GM12865 (cell line): ENCODE measurements at regions not wholly inside any gene's neighbourhood (a gene's known extent, or its start where the extent isn't known, plus 50 kb on each side); places are given as distances from the start of the nearest gene placed in this dataset.

Experiments
- DNase-seq: peaks from one replicate; pipeline ENCODE4 v3.0.0; 2010; ENCODE audit warnings: low read depth
- H3K4me3 ChIP-seq: 2 replicates; pipeline ENCODE4 v1.5.1; 2011; ENCODE audit warnings: mild to moderate bottlenecking, low read depth, low read length, control low read depth
- CTCF ChIP-seq: IDR thresholded peaks from 2 replicates; pipeline ENCODE4 v1.5.1; 2011; ENCODE audit warnings: low read length, control low read depth, low read depth, inconsistent platforms; ENCODE audit not compliant: insufficient read depth; ENCODE audit errors: missing control alignments

- no peak for TF ChIP-seq CTCF
- no peak for DNase-seq
- no peak overlapping the region for H3K4me3 ChIP-seq
These were observed 457.3 kb upstream of the SULF2 start for GRCh38 chr20:48242623-48243022.

- no peak for TF ChIP-seq CTCF
- no peak overlapping the region for H3K4me3 ChIP-seq
- no peak for DNase-seq
These were observed 456.2 kb upstream of the SULF2 start for GRCh38 chr20:48241482-48241881.

DNA sequence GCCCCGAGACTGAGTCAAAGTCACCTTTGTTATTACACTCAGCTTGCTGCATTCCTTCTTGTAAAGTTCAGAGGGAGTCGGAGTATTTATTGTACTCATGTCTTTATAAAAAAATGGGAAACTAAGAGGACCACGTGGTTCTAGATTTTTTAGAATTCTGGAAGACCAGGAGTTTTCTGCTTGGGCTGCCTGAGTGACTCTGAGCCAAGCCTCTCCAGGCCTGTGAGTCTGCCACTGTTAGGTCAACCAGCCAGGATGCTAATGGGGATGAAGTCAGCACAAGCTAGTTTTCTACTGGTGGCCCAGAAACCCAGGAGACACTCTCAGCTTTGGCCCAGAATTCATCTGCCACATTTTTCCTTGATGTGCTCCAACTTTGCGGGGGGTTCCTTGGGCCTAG is 453.5 kb upstream of the SULF2 start:
- TF ChIP-seq CTCF, result no peak
- H3K4me3 ChIP-seq, result no peak overlapping the region
- no peak for DNase-seq

GRCh38 chr20:48238326-48238725 is 453.0 kb upstream of the SULF2 start:
- no peak for TF ChIP-seq CTCF
- no peak for DNase-seq

DNA sequence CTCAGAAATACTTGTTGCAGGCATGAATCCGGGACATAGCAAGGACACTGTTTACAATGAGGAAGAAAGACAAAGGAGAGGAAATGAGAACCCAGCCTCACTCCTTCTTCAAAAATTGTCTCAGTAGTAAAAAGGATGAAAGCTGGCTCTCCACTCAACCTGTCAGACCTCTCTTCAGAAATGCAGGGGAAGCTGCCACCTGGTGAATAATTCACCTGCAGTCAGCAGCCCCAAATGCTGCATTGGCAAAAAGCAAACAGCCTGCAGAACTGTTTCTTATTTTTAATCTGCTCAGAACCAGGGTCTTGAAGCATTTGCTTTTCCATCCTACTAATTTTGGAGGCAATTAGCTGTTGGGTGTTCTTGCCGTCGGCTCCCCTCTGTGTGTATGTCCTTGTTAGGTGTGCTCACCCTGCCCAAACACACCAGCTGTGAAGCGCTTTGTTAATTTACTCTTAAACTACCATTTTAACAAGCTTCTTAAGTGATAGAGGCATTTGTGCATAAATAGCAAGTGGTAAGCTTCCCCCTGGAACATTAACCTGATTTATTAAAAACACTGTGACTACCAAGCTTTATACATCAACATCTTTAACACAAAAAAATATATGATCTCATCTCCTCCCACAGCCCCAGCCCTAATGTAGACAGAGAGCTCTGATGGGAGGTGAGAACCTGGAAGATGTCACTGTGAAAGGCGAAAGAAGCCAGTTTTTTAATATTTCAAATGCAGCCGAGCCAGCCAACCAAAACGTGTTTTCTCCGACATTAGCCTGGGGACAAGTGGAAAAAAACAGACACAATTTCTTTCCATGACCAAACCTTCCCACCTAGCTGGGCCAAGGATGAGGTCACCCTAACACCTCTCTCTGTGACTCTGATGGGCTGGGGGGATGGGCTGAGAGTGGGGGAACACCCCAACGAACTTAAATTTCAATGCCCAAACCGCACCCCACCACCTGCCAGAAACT is 451.0 kb upstream of the SULF2 start:
- no peak for DNase-seq
- no peak overlapping the region for H3K4me3 ChIP-seq
- no peak for TF ChIP-seq CTCF

More at GRCh38 chr20:48238326-48238725, 453.0 kb upstream of the SULF2 start:
- H3K4me3 ChIP-seq, result no peak overlapping the region

DNA sequence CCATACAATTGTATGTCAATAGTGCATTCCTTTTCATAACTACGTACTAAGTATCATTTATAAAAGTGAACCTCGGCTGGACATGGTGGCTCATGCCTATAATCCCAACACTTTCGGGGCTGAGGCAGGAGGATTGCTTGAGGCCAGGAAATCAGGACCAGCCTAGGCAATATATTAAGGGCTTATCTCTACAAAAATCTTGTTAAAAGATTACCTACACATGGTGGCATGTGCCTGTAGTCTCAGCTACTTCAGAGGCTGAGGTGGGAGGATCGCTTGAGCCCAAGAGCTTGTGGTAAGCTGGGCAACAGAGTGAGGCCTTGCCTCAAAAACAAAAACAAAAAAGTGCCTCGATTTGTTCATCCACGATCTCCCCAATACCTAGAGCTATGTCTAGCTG is 449.7 kb upstream of the SULF2 start:
- H3K4me3 ChIP-seq, result no peak overlapping the region
- DNase-seq, result no peak
- TF ChIP-seq CTCF, result no peak
